Islet of Langerhans (tissue), 1 donor: ENCODE measurements at regions not wholly inside any gene's neighbourhood (a gene's known extent, or its start where the extent isn't known, plus 50 kb on each side); places are given as distances from the start of the nearest gene placed in this dataset.

Source experiments
- FAIRE-seq: peaks from one replicate; lab custom pipeline; 2011; peaks lifted over from hg19 to GRCh38; lab: Jason Lieb, UNC

DNA sequence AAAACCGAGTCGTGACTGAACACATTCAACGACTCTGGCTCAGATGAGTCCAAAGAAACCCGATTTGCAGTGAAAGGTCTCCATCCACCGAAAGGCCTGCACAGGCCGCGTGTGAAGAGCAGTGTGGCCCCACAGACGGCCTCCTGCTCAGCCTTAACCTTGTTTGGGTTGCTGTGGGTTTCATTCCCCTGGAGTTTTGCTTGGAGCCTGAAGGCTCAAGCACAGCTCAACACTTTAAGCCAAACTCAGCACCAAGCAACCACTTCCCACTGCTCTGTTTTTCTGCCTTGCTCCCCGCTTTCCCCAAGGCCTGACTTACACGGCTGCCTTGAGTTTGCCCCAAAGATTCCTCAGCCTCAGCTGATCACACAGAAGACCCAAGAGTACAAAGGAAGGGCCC is 398.2 kb upstream of the NFE2L3 start:
- FAIRE-seq: no peak

GRCh38 chr7:25754333-25754732 is 397.7 kb upstream of the NFE2L3 start:
- no peak for FAIRE-seq

DNA sequence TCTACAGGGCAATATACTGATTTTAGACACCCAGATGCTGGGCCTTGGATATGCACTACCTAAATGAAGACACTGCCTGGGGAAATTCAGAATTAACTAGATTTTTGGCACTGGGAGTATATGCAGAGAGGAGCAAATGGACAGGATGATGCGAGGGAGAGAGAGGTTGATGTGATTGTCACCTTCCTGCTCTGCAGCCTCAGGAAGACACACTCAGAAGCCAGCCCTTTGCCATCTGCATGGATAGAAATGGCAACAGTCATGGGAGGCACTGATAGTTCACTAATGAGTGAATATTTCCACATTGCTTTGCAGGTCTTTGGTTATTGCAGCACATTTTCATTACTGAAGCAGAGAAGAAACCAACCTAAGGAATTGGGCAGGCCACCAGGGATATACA is 397.2 kb upstream of the NFE2L3 start:
- no peak for FAIRE-seq

- no peak for FAIRE-seq
Measured at GRCh38 chr7:25756601-25757000, 395.4 kb upstream of the NFE2L3 start.

DNA sequence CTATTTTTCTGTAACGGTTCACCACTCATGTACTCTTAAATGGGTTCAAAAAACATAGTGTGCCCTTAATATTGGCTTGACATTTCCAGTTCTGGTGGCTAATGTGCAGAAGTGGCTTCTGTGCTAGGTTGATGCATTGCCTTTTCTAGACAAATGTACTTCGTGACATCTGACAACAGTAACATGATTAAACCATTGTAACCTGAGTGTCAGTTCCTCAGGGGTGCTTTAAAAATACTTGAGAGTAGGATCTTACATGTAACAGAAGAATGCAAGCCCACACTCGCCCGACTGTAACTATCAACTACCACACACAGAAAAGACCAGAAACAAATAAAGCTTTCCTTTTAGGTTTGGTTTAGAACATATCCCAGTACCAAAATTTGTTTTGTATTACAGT is 393.4 kb upstream of the NFE2L3 start:
- FAIRE-seq: no peak

- FAIRE-seq: no peak
Measured at GRCh38 chr7:25759286-25759685, 392.7 kb upstream of the NFE2L3 start.

- FAIRE-seq: no peak
Measured at GRCh38 chr7:25759748-25760147, 392.2 kb upstream of the NFE2L3 start.

- FAIRE-seq: no peak
Measured at GRCh38 chr7:25762511-25763462, 389.2 kb upstream of the NFE2L3 start.

DNA sequence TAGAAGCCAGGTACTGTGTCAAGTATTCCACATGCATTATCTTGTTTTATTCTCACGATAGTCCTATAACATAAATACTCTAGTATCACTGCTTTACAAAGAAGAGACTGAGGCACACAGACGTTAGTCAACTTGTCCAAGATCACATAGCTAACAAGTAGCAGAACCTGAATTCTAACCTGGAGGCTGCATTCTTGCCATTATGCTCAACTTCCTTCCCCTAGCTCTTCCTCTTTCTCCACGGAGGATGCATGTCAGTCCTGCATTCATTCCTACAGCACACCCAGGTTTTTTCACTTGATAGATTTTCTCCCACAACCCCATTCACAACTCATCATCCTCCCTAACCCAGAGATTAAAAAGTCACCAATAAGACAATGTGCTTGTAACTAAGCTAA is 388.5 kb upstream of the NFE2L3 start:
- FAIRE-seq: no peak

DNA sequence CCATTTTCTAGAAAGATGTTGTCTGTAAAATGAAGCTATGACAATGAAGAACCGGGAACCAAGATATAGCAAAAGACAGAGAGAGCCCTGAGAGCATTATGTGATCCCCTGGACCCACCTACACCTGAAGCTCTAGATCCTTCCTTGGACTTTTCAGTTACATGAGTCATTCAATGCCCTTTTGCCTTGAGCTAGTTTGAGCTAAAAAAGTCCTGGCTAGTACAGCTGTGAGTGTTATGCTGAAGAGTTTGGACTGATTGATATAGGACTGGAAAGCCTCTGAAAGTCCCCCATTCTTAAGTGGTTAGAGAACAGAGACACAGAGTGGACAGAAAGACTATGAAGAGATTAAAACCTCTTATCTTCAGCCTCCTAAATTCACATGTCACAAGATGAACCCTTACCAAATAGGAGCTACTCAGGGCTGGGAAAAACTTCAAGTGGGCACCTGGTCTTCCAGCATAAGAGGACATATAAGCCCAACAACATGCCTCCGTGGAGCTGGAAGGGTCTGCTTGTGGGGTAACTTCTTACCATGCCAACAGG is 386.8 kb upstream of the NFE2L3 start:
- no peak for FAIRE-seq

DNA sequence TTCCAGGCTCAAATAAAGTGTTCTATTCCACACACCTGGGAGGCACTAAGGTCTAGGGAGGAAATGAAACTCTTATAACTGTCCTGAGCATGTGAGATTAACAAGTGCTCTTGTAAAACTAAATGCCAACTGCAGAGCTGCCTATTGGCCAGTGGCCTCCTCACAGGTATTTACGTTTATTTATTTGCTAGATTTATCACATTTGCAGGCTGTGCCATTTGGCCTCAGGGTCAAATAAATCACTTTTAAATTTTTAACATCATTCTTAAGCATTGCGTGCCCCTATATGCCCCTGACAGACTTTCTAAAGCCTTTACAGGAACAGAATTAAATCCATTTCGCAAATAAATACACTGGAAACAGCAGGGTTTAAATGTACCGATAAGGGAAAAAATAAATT is 381.8 kb upstream of the NFE2L3 start:
- FAIRE-seq: no peak

DNA sequence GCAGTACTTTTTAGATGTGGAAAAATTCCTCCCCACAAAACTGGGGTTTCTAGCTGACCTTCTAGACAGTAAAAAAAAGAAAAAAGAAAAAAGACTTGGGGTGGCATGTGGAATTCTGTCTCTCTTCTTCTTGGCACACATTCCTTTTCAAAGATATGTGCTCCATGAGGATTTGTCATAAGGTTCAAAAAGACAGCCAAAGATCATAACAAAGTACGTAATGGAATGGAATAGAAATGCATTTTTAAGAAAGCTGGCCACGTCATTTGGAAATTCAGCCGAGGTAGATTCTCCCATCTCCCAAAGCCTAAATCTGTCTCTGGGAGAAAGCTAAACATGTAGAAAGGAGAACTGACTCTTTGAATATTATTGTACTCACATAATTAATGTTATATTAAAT is 381.3 kb upstream of the NFE2L3 start:
- FAIRE-seq: no peak

DNA sequence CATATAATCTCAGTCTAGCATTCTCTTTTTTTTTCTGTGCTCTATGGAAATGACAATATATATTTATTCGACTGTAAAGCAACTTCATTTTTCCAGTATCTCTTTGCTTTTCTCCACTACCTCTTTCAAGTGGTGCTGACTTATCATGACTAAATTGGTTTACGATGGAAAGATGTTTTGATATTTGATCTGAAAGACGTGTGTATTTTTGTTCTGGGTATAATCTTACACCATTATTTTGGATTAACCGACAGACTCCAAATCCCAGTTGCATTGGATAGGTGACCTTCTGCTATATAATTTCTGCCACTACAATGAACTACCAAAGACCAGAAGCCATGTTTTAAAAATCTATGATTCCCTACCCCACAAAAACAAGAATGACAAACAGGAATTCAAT is 380.5 kb upstream of the NFE2L3 start:
- FAIRE-seq: no peak

- no peak for FAIRE-seq
Measured at GRCh38 chr7:25772802-25773201, 379.2 kb upstream of the NFE2L3 start.

DNA sequence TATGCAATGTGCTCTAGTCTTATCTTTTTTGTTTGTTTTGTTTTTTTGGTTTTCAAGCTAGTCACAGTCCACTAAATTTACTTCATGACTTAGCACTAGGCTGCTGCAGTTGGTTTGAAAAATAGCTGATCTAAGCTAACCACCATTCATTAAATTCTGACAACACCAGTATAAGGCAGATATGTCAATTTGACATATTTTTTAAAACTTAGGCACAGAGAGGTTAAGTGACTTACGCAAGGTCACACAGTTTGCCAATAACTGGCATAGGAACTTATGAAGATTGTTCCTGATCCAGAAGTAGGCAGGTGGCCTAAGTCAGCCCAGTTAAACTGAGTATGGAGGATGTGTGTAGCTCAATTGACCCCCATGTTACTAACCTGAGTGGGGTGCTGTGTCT is 377.3 kb upstream of the NFE2L3 start:
- no peak for FAIRE-seq

DNA sequence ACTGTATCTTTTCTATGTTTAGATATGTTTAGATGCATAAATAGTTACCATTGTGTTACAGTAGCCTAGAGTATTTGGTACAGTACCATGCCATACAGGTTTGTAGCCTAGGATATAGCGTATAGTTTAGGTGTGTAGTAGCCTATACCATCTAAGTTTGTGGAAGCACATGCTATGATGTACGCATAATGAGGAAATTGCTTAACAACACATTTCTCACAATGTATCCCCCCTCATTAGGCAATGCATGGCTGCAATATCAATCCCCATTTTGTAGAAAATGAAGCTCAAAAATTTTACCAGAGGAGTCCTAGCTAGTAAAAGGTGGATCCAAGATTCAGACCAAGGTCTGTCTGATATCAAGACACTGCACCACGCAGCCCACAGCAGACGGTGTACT is 376.4 kb upstream of the NFE2L3 start:
- no peak for FAIRE-seq

GRCh38 chr7:25775999-25776743 is 375.8 kb upstream of the NFE2L3 start:
- FAIRE-seq: no peak

DNA sequence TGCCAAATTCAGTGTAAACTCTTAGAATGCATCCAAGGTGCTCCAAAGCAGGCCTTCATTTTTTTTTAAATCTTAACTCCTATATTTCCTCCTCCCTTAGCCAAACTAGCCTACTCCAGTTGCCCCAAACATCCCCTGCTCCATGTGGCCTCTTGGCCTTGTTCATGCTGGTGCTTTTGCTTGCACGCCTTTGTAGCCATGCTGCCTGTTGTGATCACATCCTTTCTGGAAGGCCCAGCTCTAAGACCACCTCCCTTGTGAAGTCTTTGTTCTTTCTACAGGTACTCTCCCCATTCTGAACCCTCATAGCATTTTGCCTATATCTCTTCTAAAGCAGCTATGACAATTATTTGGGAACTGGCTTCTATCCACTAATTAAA is 375.3 kb upstream of the NFE2L3 start:
- no peak for FAIRE-seq

DNA sequence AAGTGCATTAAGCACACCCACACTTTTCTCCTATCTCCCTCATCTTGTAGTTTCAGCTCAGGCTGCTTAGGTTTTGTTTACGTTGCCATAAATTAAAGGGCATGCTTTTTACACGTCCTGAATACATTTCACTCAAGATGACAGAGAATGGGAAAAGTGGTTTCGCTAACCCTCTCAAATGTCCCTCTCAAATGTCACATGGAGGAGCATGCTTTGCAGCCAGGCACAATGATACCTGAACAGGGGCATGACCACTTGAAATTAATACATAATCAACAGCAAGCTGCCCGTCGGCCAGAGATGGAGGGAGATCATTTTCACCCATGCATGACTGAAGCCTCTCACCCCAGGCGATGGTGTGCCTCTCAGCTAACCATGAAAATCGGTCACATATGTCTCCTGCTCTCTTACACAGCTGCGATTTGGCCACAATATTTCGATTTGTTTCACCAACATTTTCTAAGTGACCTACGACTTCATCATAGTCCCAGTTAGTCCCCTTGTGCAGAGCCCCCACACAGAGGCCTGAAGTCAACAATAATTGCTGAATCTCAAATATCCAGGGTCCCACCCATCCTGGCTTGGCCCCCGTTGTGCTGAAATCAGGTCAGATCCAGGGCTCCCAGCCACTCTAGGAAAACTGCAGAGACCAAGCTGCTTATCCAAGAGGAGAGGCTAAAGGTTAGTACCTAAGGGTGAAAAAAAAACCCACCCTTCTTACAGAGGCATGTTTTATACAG is 373.9 kb upstream of the NFE2L3 start:
- FAIRE-seq: no peak

- FAIRE-seq: no peak
Measured at GRCh38 chr7:25779002-25779546, 372.9 kb upstream of the NFE2L3 start.

DNA sequence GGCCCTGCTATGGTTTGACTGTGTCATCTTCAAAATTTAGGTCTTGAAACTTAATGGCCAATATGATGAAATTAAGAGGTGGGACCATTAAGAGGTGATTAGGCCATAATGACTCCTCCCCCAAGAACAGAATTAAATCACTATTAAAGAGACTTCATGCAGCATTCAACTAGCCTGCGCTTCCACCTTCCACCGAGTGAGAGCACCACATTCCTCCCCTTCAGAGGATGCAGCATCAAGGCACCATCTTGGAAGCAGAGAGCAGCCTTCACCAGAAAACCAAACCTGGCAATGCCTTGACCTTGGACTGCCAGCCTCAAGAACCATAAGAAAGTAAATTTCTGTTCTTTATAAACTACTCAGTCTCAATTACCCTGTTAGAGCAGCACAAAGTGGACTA is 371.1 kb upstream of the NFE2L3 start:
- no peak for FAIRE-seq

- no peak for FAIRE-seq
Measured at GRCh38 chr7:25781704-25782103, 370.3 kb upstream of the NFE2L3 start.
